Inflammatory macrophage treated with lipopolysaccharide for 4 hours (primary cell): ENCODE measurements at regions not wholly inside any gene's neighbourhood (a gene's known extent, or its start where the extent isn't known, plus 50 kb on each side); places are given as distances from the start of the nearest gene placed in this dataset.
"Not testable (repeated sequence)": the region's sequence is repeated elsewhere in the genome, so short reads cannot be mapped to it uniquely, and the experiment has no call there.

Experiments
- DNase-seq: peaks from one replicate; pipeline ENCODE4 v3.0.0-alpha.2; 2020

DNA sequence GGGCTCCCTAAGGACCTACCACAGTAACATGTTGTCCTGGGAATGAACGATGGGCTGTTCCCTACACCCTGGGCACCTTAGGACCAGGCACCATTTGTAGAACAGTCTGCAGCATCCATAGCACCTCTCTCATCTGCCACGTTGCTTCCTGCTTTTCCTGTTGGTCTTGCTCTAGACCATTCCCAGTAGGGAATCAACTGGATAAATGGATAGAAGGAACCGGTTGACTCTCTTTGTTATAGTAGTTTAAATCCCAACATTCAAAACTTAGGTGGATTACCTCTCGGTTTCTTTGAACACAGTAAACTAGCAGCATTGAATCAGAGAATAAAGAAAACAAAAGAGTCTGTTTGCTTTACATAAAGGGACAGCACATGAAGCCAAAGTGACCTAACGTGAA lies 159.1 kb downstream of the HS3ST3B1 start:
- DNase-seq: no peak

DNA sequence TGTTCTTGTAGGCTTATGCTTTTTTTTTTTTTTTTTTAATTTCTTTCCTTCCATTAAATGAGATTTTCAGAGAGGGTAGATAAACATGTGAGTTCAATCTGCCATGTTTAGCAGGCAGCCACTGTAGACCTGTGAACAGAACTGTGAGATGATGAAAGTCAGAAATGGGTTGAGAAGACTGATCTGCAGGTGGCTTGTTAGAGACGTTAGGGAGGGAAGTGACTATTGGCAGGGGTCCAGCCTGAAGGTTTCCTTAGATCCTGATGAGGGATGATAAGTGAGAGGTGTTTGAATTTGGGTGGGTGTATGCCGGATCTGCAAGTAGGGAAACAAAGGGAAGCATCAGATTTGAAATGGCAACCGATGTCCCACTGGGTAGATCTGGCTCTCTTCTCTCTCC lies 157.8 kb downstream of the HS3ST3B1 start:
- DNase-seq: no peak

DNA sequence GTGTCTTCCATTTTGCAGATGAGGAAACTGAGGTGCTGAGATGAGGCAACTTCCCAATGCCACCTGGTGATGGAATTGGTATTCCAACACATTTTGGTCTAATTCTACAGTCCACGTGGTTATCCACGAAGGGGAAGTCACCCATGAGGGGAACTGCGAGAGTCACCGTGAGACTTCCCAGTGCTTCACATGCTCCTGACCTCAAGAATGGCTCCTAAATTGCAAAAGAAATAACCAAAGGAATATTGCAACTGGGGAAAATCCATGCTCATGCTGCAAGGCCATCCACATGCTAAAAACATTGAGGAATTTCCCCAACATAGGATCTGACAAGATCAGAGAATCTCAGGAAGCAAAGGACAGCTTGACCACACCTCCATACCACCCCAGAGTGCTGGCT lies 153.9 kb downstream of the HS3ST3B1 start:
- DNase-seq: peak; percentile 82

DNA sequence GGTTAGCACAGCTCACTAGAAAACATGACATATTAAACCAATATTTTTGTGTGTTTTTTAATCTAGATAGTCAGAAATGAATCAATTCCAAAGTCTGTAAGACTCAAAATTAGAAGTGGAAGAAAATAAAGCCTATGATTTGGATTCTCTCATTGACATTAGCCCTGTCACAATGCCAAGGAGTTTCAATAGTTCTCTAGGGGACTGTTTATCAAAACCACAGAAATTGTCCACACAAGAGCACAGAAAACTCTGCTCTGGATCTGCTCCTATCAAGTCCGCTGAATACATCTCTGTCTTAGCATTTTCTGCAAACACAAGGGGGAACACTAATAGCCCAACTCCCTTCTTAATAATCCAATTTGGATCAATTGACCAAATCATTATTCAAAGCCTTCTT lies 152.0 kb downstream of the HS3ST3B1 start:
- DNase-seq: no peak

DNA sequence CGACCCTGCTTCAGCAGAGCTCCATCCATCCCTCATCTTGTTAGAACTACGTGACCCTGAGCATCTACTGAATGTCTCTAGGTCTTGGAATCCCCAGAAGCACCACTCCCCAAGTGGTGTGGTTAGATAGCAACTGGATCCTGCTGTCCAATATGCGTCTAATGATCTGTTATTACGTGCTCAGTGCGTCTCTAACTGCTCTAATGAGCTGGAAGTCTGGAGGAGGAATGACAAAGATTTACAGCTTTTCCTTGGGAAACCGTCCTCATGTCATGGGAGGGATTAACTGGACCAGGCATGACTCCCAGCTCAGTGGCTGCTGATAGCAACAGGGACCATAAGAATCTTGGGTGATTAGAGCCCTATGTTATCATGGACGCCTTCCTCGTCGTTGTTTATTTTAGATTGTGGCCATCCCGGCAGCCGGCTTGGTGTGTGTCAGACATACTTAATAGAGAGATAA lies 150.9 kb downstream of the HS3ST3B1 start:
- DNase-seq: no peak

DNA sequence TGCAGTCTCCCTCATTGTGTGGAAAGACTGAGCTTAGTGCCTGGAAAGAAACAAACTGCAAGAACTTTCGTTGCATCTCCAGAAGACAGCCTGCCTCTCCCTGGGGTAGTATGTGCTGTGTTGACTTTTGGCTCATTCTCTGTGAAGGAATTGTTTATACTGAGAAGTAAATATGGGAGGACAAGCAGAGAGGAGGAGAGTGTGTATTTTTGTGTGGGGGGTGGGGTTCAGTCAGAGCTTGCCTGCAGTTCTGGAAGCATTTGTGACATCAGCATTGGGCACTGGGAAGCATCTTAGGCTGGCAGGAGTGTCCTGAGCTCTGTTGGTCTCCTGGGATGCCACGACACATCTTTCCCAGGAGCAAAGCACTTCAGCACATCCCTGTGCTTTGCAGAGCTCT lies 147.9 kb downstream of the HS3ST3B1 start:
- no peak for DNase-seq

DNA sequence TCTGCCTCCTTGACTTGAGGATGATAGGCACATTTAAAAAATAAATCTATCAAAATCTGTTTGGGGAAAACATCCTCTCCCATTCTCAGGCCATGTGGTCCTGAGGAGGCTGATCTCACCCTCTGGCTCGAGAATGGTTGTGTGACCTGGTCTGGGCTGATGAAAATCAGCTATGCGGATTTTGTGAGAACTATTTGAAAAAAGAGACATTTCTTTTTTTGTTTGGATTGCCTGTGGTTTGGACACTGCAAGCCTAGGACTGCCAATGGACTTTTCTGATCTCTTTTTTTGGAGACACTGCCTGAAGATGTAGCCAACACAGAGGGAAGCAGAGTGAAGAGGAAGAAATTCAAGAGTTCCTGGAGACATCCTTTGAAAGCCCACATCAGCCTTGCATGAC lies 145.9 kb downstream of the HS3ST3B1 start:
- DNase-seq: no peak

DNA sequence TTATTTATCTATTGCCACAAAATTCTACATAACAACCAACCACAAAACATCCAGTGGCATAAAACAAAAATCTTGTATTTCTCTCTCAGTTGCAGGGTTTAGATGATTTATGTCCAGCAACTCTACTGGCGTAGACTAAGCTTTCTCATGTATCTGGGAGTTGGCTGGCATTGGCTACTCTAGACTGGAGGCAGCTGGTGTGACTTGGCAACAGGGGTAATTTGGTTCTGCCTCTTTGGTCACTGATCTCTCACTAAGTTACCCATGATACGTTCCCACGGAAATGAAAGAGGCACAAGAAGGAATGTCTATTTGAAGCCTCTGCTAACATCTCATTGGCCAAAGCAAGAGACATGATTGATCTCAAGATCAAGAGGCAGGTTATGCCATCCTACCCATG lies 144.0 kb downstream of the HS3ST3B1 start:
- no peak for DNase-seq

DNA sequence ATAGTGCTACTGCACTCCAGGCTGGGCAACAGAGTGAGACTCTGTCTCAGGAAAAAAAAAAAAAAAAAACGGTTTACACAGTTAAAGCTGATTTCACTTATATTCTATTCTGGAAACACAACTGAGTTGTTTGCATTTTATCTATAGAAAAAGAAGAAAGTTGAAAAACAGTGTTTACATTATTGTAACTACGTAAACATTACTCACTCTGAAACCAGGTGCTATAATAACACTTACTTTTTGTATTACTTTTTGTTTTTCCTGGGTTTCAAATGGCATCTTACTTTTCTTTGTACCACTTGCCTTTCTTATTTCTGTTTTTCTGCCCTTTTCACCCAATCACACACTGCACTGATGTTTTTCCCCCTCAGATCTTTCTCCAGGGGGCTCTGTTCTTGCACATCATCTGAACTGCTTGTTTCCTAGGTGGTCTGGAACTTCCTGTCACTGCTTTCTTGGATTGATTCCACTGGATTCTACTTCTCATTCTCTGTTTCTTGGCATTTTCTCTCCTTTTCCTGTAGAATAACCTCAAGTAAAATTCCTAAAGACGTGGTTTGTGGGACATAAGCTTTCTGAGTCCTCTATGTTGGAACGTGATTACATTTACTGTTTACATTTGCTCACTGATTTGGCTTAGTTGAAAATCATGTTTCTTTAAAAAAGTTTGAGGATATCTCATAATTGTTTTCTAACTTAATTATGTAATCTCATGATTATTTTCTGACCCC lies 142.1 kb downstream of the HS3ST3B1 start:
- no peak for DNase-seq

DNA sequence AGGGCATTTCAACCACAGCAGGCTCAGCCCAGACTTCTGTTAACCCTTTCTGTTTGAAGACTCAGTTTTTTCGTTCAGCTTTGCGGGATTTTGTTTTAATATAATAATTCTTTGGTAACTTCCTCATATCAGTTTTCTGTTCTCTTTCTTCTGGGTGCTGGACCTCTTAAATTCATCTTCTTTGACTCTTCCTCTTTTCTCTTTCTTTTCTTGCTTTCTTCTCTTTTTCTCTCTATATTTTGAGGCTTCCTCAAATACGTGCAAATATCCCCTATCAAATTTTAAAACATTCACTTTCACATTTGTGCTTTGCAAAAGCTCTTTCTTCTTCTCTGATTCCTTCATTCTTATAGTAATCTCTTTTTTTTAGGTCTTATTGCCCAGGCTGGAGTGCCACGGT lies 136.3 kb downstream of the HS3ST3B1 start:
- DNase-seq: peak; percentile 27

DNA sequence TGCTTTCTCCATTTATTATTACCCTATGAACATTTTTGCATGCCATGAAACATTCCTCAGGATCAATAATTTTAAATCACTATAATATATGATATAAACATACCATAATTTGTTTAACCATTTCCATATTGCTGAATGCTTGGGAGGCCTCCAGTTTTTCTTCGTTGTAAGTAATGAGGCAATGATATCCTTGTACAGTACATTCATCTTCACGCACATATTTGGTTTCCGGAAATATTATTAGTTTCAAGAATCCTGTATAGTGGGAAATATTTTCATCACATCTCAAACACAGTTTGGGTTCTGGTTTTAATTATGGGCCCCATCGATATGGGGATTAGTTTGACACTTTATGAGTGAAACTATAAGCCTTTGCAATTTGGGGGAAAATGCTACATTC lies 135.4 kb downstream of the HS3ST3B1 start:
- DNase-seq: no peak

DNA sequence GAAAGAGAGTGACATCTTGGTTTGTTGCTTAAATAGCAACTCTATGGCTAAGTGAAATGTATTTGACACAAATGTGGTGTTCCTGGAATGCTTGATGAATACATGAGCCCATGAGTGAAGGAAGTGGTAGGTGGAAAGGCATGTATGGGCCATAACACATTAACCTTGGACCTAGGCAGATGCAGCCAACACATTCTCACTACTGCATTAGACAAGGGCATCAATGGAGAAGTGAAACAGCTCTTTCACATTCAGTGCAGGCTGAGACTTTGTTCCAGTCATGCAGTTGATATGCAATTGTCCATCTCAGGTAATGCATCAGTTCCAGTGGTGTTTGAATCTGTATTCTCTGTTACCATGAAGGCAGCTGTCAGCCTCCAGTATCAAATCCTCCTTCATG lies 133.6 kb downstream of the HS3ST3B1 start:
- DNase-seq: peak; percentile 27

DNA sequence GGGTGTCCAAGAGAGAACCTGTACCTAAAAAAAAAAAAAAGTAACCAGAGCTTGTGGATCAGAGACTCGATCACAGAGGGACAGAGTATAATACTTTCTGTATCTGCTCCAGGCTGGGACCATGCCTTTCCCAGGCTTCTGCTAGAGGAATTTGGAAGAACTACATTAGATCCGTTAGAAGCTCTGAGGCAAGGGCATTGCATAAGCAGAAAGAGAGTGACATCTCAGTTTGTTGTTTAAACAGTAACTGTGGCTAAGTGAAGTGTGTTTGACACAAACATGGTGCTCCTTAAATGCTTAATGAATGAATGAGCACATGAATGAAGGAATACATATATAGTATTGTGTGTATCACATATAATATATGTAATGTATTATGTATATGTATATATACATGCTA lies 131.2 kb downstream of the HS3ST3B1 start:
- no peak for DNase-seq

DNA sequence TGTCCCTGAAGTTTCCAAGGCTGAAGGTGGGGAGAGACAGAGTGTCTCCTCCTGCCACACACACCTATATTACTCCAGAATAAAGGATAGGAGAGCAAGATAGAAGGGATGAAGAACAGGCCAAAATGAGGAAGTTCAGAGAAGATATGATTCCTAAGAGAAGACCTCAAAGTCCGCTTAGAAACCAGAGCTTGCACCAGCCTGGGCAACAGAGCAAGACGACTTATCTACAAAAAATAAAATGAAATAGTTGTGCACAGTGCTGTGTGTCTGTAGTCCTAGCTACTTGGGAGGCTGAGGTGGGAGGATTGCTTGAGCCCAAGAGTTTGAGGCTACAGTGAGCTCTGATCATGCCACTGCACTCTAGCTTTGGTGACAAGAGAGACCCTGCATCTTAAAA lies 128.2 kb downstream of the HS3ST3B1 start:
- DNase-seq: no peak

DNA sequence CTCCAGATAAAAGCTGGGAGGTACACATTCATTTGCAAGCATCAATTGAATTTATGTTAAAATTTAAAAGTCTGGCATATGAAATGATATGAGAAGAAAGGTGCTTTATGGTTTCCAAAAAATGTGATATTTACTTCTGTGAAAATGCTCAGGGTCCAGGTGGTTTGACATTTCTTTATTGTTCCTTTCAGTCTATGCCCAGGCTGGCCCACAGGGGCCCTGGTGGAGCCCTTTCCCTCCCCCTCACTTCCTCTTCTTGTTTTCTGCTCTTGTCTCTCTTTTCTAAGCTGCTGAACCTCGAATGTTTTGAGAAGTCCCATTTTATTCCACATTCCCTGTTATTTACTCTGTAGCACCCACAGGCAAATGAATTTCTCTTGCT lies 127.8 kb downstream of the HS3ST3B1 start:
- DNase-seq: peak; percentile 6

DNA sequence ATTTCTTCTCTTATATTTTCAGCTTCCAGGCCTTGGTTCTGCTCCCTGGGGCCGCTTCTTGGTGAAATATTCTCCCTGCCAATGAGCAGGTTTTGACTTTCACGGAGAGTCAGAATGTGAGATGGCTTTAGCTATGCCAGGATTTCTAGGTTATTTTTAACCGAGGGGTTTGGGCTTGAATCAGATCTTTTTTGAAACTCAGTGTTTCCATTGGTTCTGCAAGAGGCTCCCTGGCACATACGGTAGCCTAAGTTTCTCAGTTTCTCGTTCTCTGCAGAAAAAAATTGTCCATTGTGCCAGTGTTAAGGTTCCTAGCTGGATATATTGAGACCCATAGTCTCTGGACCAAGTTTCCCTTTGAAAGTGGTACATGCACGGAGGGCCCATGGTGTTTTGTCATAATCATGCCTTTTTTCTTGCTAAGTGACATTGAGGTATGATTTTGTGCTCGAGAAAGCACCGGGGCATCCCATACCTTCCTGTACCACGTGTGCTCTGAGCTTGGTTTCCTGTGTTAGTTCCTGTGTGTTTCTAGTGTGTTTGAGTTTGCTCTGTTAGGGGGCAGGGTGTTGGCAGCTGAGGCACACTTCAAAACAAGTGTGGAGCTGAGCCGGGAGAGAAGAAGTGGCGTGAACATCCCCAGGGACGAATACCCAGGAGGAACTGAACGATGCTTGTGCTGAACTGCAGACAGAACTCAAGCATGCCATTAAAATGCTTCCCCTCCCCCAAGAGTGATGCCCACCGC lies 127.2 kb downstream of the HS3ST3B1 start:
- no peak for DNase-seq

DNA sequence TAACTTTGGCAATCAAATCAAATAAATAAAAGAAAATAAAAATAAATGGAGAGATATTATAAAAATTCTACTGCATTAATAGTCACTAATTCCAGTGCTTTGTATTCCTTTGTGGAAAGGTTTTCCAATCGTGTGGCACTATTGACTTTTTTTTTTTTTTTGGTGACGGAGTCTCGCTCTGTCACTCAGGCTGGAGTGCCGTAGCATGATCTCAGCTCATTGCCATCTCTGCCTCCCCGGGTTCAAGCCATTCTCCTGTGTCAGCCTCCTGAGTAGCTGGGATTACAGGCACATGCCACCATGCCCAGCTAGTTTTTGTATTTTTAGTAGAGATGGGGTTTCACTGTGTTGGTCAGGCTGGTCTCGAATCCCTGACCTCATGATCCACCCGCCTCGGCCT lies 122.3 kb downstream of the HS3ST3B1 start:
- not testable (repeated sequence) for DNase-seq

DNA sequence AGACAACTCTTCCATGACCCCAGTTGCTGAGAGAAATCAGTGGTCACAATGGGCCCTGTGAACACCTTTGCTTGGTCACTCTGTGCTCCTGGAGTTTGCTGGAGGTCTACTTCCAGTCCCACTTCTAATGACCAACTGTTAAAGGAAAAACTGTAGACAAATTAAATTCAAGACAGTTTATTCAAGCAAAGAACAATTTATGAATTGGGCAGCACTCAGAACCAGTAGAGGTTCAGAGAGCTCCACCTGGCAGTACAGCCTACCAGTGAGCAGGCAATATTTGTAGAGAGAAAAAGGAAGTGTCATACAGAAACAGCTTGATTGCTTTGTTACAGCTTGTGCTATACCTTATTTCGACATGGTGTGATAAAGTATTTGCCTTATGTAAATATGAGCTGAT lies 116.5 kb downstream of the HS3ST3B1 start:
- peak; percentile 22 for DNase-seq

DNA sequence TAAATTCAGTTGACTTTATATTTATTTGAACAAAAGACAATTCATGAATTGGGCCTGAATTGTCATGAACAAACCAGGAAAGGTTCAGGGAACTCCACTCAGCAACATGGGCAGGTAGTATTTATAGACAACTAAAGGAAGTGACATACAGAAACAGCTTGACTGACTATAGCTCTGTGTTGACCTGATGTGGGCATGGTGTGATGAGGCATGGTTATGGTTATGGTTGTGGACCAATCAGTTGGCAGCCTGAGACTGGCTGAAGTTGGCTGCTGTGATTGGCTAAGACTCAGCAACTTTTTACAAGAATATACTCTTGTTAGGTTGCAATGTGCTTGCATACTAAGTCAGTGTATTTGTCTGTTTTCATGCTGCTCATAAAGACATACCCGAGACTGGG lies 108.4 kb downstream of the HS3ST3B1 start:
- DNase-seq: no peak

DNA sequence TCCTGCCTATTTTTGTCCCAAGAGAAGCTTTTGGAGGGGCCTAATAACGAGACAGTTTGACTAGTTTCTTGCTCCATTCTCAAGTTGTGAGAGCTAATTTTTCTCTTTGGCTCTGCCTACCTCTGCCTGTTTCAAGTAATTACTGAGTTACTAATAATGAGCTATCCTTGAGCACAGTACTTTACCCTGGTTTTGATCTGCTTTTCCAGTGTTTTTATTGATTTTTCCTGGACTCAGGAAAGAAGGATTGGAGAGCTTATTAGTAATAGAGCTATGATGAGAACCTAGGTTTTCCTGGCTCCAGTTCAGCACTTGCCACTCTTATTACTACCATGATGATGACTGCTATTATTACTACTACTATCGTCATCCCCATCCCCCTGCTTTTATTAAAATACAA lies 106.7 kb downstream of the HS3ST3B1 start:
- no peak for DNase-seq

DNA sequence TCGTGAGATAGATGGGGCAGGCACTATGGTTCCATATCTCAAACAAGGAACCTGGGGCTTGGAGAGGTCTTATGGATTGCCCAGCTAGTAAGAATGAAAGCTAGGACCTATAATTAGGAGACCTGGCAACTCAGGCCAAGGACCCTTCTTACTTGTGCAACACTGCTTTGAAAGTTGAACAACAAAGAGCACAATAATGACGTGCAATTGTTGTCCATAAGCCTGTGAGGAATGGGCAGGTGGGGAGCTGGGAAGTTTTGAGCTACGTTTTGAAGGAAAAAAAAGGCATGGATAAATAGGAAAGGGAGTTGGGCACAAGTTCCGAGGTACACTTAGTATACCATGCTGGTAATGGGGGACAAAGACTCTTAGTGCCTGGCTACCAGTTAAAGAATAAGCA lies 104.3 kb downstream of the HS3ST3B1 start:
- DNase-seq: no peak
